Right kidney (tissue), 1 donor: ENCODE measurements at regions not wholly inside any gene's neighbourhood (a gene's known extent, or its start where the extent isn't known, plus 50 kb on each side); places are given as distances from the start of the nearest gene placed in this dataset.
"Not testable (repeated sequence)": the region's sequence is repeated elsewhere in the genome, so short reads cannot be mapped to it uniquely, and the experiment has no call there.

ENCODE experiments used
- DNase-seq: peaks from one replicate; pipeline ENCODE4 v3.0.0-alpha.2; 2016

GRCh38 chr9:22845243-22845642, 398.6 kb downstream of the DMRTA1 start:
- not testable (repeated sequence) for DNase-seq

DNA sequence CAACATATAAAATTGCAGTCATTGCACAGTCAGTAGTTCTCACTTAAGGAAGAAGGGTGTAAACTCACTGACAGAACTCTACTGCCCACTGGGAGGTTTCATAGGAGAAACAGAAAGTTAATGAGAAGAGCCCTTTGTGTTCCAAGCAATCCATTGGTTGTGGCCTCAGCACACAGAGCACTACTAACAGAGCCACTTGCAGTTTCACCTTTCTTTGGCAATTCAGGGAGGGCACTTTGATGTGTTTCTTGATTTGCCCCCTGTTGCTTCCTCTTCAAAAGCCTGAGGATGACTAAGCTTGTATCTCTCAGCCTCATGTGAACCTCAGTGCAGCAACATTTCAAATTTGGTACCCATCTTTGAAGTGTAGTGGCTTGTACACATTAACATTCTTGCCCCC, 409.4 kb downstream of the DMRTA1 start:
- DNase-seq: no peak

DNA sequence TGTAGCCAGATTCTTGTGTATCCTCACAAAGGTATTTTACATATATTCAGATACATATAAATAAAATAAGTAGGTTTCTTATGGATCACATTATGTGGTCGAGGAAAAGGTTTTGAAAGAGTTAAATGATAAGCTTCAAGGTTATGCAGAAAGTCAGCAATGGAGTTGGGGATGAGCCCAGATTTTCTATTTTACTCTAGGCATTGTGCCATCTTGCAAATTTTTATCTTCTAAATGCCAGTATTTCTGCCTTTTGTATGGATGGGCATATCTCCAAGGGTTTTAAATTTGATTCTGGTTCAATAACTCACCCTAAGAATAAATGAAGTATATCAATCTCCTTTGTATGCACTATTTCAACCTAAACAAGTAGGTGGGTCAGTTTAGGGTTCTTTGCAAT, 410.7 kb downstream of the DMRTA1 start:
- no peak for DNase-seq

DNA sequence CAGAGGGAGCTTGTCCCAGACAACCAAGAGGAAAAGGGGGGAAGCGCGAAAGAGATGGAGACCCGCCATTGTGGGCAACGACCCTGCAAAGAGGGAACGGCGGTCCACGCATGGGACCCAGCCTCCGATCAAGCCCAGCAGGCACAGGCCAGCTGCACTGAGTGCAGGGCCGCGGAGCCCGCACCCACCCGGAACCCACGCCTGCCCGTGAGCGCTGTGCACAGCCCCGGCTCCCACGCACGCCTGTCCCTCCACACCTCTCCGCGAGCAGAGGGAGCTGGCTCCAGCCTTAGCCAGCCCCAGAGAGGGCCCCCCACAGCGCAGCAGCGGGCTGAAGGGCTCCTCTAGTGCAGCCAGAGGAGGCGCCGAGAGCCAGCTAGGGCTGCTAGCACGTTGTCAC, 416.5 kb downstream of the DMRTA1 start:
- DNase-seq: no peak

GRCh38 chr9:22863736-22864135, 417.1 kb downstream of the DMRTA1 start:
- DNase-seq: no peak

- DNase-seq: no peak
Measured at GRCh38 chr9:22893196-22893843, 446.7 kb downstream of the DMRTA1 start.

DNA sequence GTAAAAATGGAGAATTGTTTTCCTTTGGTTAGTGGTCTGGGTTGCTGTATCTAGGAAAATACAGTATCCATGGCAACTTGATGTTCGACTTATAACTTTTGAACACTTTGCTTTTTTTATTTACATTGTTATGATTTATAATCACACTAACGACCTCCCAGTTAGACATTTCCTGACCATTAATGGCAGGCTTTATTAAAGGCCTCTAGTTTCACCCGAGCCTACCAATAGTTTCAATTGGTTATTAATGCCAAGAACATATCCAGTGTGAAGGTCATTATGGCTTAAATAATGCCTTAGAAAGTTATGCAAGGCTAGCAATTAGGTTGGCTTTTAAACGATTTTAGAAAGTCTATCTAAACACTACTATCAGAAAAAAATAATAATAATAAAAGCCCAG, 452.0 kb downstream of the DMRTA1 start:
- no peak for DNase-seq

GRCh38 chr9:22911632-22912031, 465.0 kb downstream of the DMRTA1 start:
- DNase-seq: no peak

GRCh38 chr9:22913026-22913425, 466.4 kb downstream of the DMRTA1 start:
- no peak for DNase-seq

- DNase-seq: no peak
Measured at GRCh38 chr9:22913518-22913917, 466.9 kb downstream of the DMRTA1 start.

GRCh38 chr9:22916148-22916547, 469.5 kb downstream of the DMRTA1 start:
- DNase-seq: no peak

DNA sequence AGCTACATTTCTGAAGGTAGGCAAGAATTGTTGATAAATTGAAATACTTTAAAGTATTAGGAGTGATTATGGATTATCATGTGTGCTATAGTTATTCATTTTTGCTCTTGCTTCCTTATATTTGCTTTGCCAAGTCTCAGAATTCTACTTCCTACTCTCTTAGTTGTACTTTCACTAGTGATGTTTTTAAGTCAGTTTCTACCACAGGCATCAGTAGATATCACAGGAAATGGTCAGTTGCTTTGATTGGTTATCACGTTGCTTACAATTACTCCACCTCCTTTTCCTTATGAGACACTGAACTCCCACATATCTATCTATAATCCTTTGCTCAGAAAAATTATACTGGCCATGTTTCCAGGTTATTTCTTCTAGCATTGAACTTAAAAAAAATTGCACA, 472.8 kb downstream of the DMRTA1 start:
- DNase-seq: no peak

- no peak for DNase-seq
Measured at GRCh38 chr9:22921742-22922141, 475.1 kb downstream of the DMRTA1 start.

GRCh38 chr9:22922222-22922621, 475.6 kb downstream of the DMRTA1 start:
- DNase-seq: no peak

- DNase-seq: no peak
Measured at GRCh38 chr9:22954550-22954949, 507.9 kb downstream of the DMRTA1 start.

DNA sequence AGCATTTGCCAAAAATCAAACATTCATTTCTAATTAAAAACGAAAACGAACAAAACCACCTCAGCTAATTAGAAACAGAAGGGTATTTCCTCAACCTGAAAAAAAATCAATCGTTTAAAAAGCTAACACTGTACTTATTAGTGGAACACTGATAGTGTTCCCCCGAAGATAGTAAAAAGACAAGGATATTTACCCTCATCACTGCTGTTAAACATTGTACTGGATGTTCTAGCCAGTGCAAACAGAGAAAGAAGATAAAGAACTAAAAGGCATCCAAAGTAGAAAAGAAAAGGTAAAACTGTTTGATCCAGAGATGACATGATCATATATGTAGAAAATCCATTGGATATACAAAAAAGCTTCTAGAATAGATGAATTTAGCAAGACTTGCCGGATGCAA, 508.3 kb downstream of the DMRTA1 start:
- DNase-seq: no peak

DNA sequence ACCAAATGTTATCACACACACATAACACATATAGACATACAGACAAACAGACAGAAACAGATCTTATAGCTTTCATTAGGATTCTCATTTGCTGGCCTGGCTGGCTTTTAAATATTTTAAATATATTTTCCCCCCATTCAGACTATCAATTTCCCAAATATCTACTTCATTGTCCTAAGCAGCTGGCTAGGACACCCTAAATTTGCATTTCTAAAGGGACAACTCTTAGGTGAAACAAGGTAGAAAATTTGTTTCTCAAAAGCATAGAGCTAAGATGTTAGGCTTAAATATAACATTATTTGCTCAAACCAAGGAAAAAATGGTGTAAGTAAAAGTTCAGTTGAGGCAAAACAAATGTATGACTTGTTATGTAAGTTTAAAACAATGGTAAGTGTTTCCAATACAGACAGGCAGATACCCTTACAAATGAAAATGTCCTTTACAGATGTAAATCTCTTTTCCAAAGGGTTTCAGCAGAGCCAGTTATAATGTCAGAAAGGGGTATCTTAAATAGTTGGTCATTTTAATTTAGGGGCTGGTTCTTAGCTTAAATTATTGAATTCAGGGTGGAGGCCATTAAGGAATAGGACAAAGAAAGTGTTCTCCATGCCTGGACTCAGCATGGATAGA, 522.8 kb downstream of the DMRTA1 start:
- DNase-seq: no peak

GRCh38 chr9:22970434-22970975, 523.9 kb downstream of the DMRTA1 start:
- DNase-seq: no peak

- DNase-seq: no peak
Measured at GRCh38 chr9:22975951-22976350, 529.3 kb downstream of the DMRTA1 start.

GRCh38 chr9:22976454-22976853, 529.8 kb downstream of the DMRTA1 start:
- DNase-seq: no peak

DNA sequence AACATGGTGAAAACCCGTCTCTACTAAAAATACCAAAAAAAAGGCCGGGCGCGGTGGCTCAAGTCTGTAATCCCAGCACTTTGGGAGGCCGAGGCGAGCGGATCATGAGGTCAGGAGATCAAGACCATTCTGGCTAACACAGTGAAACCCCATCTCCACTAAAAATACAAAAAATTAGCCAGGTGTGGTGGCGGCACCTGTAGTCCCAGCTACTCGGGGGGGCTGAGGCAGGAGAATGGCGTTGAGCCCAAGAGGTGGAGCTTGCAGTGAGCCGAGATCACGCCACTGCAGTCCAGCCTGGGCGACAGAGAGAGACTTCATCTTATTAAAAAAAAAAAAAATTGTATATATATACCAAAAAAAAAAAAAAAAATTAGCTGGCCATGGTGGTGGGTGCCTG, 533.8 kb downstream of the DMRTA1 start:
- not testable (repeated sequence) for DNase-seq

DNA sequence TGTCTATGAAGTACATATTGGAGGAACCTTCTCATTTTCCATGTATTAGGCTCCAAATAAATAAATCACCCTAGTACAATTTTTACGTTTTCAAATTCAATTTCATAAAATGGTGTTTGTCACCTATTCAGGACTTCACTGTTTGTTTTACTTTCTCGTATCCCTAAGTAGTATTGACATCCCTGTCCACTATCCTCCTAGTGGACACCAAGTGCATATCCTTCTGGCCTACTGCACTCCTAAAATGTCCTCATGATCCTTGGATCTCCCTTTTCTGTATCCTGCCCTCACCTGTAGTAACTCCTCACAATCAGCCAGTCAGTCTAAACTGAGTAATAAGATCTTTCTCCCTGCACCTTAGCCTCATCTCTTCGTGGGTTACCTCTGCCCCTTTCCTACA, 539.9 kb downstream of the DMRTA1 start:
- DNase-seq: no peak

DNA sequence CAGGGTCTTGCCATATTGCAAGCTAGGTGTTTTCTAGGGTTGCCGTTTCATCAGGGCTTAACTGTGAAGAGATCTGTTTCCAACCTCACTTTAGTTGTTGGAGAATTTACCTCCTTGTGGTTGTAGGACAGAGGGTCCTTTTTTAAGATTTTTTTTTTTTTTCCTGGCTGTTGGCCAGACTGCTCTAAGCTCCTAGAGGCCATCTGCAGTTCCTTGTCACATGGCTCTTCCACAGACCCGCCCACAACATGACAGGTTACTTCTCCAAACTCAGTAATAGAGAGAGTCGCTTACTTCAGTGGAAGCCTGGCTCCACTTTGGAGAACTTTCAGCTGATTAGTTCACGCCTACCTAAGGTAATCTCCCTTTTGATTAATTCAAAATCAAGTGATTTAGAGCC, 543.7 kb downstream of the DMRTA1 start:
- DNase-seq: no peak

- no peak for DNase-seq
Measured at GRCh38 chr9:22992780-22993179, 546.2 kb downstream of the DMRTA1 start.
